Tibial nerve (tissue), 4 donors: ENCODE measurements at regions not wholly inside any gene's neighbourhood (a gene's known extent, or its start where the extent isn't known, plus 50 kb on each side); places are given as distances from the start of the nearest gene placed in this dataset.

Source experiments
- EP300 ChIP-seq, 2 donors: sonication (generic); formaldehyde crosslinking; IDR thresholded peaks; one replicate each; pipeline ENCODE4 v1.6.1; 2017; ENCODE audit warnings: antibody characterized with exemption in 2 of 2, mild to moderate bottlenecking in 1 of 2
- POLR2A ChIP-seq, 2 donors: fragments of 450-650 bp; IDR thresholded peaks; one replicate each; pipeline ENCODE4 v1.6.1; 2017; ENCODE audit warnings: antibody characterized with exemption in 2 of 2, mild to moderate bottlenecking in 2 of 2, moderate library complexity in 2 of 2
- TF ChIP-seq, protein P1 (sequence below), 5 experiments: fragments of 200-600 bp in 3 of 5; fragments of 450-650 bp in 2 of 5; sonication (generic) in 3 of 5; IDR thresholded peaks; one replicate each; pipeline ENCODE4 v1.5.1; 2016 to 2019; ENCODE audit warnings: antibody characterized with exemption in 5 of 5, mild to moderate bottlenecking in 3 of 5, moderate library complexity in 2 of 5

DNA sequence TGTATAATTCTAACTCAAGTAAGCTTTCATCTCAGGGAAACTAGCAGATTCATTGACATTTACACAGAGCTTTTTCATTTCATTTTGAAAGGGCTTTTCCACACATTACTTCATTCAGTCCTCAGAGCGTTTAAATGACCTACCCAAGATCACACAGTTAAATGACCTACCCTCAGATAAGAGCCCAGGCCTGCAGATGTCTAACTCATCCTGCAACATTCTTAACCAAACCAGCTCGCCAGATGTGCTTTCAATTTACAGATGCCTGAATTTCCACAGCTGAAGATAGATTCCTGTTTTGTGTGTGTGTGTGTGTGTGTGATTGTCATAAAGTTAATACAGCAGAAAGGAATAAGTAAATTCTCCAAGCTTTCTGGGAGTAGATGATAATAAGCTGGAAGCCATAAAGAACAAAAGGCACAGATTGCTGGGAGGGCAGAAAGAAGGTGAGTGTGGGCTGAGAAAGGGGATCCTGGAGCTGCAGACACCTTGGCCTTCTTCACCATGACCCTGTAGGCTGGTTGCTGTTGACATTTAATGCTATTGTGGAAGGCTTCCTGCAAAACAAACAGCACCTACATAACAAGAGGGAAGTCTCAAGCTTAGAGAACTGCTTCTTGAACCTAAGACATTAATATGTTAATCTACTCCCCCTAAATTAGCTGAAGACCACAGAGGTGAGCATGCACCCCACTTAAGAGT, 489.7 kb upstream of the CELF2 start:
- TF ChIP-seq, protein P1, sequence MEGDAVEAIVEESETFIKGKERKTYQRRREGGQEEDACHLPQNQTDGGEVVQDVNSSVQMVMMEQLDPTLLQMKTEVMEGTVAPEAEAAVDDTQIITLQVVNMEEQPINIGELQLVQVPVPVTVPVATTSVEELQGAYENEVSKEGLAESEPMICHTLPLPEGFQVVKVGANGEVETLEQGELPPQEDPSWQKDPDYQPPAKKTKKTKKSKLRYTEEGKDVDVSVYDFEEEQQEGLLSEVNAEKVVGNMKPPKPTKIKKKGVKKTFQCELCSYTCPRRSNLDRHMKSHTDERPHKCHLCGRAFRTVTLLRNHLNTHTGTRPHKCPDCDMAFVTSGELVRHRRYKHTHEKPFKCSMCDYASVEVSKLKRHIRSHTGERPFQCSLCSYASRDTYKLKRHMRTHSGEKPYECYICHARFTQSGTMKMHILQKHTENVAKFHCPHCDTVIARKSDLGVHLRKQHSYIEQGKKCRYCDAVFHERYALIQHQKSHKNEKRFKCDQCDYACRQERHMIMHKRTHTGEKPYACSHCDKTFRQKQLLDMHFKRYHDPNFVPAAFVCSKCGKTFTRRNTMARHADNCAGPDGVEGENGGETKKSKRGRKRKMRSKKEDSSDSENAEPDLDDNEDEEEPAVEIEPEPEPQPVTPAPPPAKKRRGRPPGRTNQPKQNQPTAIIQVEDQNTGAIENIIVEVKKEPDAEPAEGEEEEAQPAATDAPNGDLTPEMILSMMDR (IDR thresholded peaks at IDR 0.05) = no peak
- TF ChIP-seq POLR2A (IDR thresholded peaks at IDR 0.05) (no peak), EP300 (IDR thresholded peaks at IDR 0.05) (no peak)
